ENCODE measurements at regions not wholly inside any gene's neighbourhood (a gene's known extent, or its start where the extent isn't known, plus 50 kb on each side); places are given as distances from the start of the nearest gene placed in this dataset.
"Not testable (repeated sequence)": the region's sequence is repeated elsewhere in the genome, so short reads cannot be mapped to it uniquely, and the experiment has no call there.

DNA sequence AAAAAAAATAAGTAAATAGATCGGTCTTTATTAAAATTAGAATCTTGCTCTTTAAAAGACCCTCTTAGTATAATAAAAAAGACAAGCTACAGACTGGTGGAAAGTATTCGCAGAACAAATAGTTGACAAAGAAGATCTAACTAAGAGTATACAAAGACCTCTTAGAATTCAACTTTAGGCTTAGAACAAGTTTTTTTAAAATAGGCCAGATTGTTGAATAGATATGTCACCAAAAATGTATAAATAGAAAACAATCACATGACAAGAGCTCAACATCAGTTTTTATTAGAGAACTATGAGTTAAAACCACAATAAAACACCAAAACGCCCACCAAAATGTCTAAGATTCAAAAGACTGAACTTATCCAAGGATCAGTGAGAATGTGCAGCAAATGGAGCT lies 632.7 kb upstream of the PTCHD4 start:
- no peak for DNase-seq (ENCODE audit: low read depth, low spot score)

GRCh38 chr6:48736501-48737206 lies 625.7 kb upstream of the PTCHD4 start:
- DNase-seq (ENCODE audit: low read depth, low spot score), result peak; percentile 13

- DNase-seq (ENCODE audit: low read depth, low spot score), result no peak
Observed at GRCh38 chr6:48735846-48736245, 624.8 kb upstream of the PTCHD4 start.

DNA sequence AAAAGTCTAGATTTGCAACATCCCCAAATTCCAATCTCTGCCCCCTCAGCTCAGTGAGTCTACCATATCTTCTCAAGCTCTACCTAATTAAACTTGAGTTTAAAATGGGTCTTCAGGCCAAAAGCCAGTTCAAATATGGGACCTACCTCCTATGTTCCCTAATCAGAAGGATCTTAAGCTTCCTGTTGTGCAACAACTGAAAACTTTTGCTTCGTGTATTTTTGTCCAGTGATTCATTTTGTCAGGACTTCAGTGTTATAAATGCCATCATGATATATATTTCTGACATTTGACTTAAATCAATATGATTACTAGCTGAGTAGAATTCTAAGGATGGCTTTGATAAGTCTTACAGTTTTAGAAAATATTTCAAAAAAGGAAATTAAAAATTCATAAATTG lies 622.6 kb upstream of the PTCHD4 start:
- no peak for DNase-seq (ENCODE audit: low read depth, low spot score)

DNA sequence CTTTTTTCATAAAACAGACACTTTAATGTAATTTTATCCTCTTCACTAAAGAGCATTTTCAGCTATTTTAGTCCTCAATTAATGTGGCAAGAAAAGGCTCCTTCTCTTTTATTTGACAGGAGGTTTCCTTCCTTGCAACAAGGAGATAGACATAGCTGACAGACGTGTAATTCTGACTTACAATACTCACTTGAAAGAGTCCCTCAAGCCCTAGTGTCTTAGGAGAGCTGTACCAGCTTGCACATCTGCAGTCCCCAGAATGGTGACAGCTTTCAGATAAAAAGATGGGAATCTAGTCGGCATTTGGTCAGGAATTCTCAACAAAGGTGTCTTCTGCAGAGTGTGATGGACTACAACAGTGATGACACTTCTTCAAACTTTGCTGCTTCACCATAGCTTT lies 603.7 kb upstream of the PTCHD4 start:
- DNase-seq (ENCODE audit: low read depth, low spot score), result no peak

- no peak for DNase-seq (ENCODE audit: low read depth, low spot score)
Observed at GRCh38 chr6:48714250-48714649, 603.3 kb upstream of the PTCHD4 start.

GRCh38 chr6:48713612-48714011 lies 602.6 kb upstream of the PTCHD4 start:
- DNase-seq (ENCODE audit: low read depth, low spot score), result no peak

DNA sequence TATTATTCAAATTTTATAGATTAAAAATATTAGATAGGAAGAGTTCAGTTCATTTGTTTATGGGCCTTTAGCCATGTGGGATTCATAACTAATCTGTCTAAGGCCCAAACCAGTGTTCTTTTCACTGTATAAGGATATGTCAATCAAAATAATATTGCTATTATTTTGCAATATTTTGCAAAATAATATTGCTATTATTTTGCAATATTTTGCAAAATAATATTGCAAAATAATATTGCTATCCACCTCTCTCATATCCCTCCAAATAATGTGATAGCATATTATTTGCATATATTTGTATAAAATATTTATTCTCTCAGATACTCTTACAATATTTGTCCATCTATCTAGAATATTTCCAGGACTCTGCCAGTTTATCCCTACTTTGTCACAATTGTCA lies 595.3 kb upstream of the PTCHD4 start:
- DNase-seq (ENCODE audit: low read depth, low spot score), result no peak

GRCh38 chr6:48701572-48701971 lies 590.6 kb upstream of the PTCHD4 start:
- DNase-seq (ENCODE audit: low read depth, low spot score), result no peak

DNA sequence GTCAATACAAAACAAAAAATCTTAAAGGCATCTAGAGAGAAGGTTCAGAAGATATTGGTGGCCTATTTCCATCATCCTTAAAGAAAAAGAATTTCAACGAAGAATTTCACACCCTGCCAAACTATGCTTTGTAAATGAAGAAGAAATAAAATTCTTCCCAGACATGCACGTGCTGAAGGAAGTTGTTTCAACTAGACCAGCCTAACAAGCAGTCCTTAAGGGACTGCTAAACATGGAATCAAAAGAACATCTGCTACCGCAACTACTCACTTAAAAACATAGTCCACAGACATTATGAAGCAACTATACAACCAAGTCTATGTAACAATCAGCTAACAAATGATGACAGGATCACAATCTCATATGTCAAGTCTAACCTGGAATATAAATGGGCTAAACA lies 584.9 kb upstream of the PTCHD4 start:
- DNase-seq (ENCODE audit: low read depth, low spot score), result no peak

DNA sequence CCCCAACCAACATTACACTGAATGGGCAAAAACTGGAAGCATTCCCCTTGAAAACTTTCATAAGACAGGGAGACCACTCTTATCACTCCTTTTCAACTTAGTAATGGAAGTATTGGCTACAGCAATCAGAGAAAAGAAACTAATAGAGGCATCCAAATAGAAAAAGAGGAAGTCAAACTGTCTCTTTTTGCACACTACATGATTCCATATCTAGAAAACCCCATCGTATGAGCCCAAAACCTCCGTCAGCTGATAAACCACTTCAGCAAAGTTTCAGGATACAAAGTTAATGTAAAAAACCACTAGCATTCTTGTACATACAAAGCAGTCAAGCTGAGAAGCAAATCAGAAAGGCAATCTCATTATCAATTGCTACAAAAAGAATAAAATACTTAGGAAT lies 580.4 kb upstream of the PTCHD4 start:
- no peak for DNase-seq (ENCODE audit: low read depth, low spot score)

DNA sequence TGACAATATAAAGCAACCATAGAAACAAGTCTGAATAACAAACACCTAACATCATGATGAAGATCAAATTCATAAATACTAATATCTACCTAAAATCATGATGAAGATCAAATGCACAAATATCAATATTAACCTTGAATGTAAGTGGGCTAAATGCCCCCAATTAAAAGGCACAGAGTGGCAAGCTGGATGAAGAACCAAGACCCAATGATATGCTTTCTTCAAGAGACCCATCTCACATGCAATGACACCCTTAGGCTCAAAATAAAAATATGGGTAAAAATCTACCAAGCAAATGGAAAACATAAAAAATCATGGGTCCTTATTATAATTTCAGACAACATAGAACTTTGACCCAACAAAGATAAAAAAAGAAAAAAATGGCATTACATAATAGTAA lies 578.5 kb upstream of the PTCHD4 start:
- no peak for DNase-seq (ENCODE audit: low read depth, low spot score)

- no peak for DNase-seq (ENCODE audit: low read depth, low spot score)
Observed at GRCh38 chr6:48678390-48678789, 567.4 kb upstream of the PTCHD4 start.

GRCh38 chr6:48671505-48671904 lies 560.5 kb upstream of the PTCHD4 start:
- DNase-seq (ENCODE audit: low read depth, low spot score), result no peak

GRCh38 chr6:48670546-48670945 lies 559.5 kb upstream of the PTCHD4 start:
- DNase-seq (ENCODE audit: low read depth, low spot score), result no peak

DNA sequence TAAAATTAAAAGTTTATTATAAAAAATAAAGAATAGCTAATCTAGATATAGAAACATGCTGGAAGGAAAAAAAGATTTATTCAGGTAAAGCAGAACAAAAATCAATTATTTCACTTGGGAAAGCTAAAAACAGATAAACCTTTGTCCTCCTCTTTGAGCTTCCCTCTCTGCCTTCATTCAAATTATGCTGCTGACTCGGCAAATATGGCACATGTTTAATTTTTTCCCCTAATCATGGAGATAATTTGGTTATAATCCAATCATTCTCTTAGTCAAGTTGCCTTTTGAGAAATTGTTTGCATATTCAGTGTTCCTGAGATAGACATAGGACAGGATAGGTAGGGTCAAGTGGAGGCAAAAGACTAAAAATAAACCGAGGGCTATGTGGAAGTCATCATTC lies 556.8 kb upstream of the PTCHD4 start:
- no peak for DNase-seq (ENCODE audit: low read depth, low spot score)

- DNase-seq (ENCODE audit: low read depth, low spot score), result peak; percentile 3
Observed at GRCh38 chr6:48664826-48665225, 553.8 kb upstream of the PTCHD4 start.

GRCh38 chr6:48658915-48659314 lies 547.9 kb upstream of the PTCHD4 start:
- no peak for DNase-seq (ENCODE audit: low read depth, low spot score)

- no peak for DNase-seq (ENCODE audit: low read depth, low spot score)
Observed at GRCh38 chr6:48641544-48641943, 530.5 kb upstream of the PTCHD4 start.

DNA sequence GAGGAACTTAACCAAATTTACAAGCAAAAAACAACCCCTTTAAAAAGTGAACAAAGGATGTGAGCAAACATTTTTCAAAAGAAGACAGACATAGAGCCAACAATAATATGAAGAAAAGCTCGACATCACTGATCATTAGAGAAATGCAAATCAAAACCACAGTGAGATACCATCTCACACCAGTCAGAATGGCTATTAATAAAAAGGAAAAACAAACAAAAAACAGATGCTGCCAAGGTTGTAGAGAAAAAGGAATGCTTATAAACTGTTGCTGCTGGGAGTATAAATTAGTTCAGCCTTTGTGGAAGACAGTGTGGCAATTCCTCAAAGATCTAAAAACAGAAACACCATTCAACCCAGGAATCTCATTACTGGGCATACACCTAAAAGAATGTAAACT lies 527.8 kb upstream of the PTCHD4 start:
- DNase-seq (ENCODE audit: low read depth, low spot score), result not testable (repeated sequence)

DNA sequence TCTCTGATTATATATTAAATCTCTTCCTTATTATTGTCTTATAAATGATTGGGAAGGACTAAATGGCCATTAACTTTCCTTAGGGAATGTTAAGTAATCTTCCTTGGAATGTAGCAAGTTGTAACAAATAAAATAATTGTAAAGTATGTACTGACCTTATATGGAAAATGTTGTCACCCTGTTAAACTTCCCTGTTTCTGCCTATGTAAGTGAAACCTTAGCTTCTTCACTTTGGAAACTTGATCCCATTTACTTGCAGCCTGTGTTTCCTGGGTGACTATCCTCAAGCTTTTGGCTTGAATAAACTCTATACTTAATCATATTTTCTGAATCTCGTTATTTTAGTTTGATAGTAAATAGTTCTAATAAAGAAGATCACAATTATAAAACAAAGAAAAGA lies 519.5 kb upstream of the PTCHD4 start:
- DNase-seq (ENCODE audit: low read depth, low spot score), result no peak

DNA sequence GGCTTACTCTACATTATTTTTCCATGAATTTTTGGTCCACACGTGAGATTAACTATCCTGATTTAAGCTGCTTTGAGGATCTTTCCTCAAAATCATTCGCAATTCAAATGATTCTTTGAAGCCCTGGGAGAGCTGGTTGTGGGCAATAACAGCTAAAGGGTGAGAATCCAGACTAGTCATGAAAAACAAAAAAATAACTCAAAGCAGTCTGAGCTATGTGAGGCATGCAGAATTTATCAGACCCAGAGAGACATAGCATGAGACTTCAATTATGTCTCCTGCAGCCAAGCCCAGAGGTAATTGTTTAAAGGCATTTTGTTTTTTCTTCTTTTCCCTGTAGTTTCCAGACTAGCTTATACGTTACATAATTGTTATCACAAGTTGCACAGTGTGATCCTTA lies 517.3 kb upstream of the PTCHD4 start:
- no peak for DNase-seq (ENCODE audit: low read depth, low spot score)

DNA sequence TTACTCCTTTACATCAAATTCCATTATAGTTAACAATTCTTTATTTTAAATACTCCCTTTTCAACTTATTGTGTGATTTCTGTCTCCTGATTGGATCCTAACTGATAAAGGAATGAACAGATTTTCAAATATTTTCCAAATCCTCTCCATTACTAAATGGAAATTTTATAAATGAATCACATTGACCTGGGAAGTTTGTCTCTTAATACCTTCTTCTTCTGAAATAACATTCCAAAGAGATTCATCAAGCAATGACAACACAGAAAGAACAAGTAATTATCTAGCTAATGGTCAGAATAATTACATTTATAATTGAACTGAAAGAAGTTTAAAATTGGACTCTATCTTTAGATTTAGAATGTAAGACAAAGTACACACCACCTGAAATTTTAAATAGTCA lies 515.4 kb upstream of the PTCHD4 start:
- DNase-seq (ENCODE audit: low read depth, low spot score), result no peak

GRCh38 chr6:48624631-48625030 lies 513.6 kb upstream of the PTCHD4 start:
- DNase-seq (ENCODE audit: low read depth, low spot score), result no peak

Measured in smooth muscle cell of the brain vasculature (primary cell).